ENCODE measurements at regions not wholly inside any gene's neighbourhood (a gene's known extent, or its start where the extent isn't known, plus 50 kb on each side); places are given as distances from the start of the nearest gene placed in this dataset.
A peak's percentile ranks its signal among the peaks of the same experiment; 100 is the strongest.
"Not testable (repeated sequence)": the region's sequence is repeated elsewhere in the genome, so short reads cannot be mapped to it uniquely, and the experiment has no call there.

DNA sequence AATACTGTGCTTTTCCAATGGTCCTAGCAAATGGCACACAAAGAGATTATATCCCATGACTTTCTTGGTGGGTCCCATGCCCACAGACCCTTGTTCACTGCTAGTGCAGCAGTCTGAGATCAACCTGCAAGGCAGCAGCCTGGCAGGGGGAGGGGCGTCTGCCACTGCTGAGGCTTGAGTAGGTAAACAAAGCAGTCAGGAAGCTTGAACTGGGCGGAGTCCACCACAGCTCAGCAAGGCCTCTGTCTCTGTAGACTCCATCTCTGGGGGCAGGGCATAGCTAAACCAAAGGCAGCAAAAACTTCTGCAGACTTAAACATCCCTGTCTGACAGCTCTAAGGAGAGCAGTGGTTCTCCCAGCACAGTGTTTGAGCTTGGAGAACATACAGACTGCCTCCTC, 82.9 kb downstream of the ZNF737 start:
- DNase-seq: peak; percentile 57

DNA sequence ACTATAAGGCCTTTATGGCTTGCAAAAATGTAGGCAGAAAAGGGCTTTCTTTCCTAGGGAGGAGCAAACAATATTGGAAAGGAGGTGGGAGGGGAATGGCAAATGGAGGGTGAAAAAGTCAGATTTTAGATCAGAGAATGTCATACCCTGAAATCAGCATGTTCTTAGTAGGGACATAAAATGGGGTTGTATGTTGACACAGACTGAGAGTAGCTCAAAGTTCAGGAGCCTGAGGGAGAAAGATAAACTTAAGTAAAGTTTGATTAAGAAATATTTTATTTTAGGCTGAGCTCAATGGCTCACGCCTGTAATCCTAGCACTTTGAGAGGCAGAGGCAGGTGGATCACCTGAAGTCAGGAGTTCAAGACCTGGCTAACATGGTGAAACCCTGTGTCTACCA, 83.8 kb downstream of the ZNF737 start:
- DNase-seq: no peak

DNA sequence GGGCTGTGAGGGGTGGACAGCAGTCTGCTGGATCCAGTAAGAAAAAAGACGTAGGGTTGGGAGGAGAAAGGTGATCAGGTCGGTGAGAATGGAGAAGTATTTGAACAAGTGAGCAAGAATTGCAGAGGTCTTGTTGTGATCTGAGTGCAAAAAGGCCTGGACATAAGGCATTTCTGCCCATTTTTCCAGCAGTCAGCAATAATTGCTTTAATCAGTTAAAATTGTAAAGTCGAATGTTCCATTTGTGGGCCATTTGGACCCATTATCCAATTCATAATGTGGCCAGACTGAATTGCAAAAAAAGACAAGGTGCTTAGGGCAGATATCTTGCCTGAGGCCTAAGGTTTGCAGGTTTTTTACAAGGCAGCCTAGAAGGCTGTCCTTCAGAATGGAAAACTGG, 86.1 kb downstream of the ZNF737 start:
- DNase-seq: no peak

DNA sequence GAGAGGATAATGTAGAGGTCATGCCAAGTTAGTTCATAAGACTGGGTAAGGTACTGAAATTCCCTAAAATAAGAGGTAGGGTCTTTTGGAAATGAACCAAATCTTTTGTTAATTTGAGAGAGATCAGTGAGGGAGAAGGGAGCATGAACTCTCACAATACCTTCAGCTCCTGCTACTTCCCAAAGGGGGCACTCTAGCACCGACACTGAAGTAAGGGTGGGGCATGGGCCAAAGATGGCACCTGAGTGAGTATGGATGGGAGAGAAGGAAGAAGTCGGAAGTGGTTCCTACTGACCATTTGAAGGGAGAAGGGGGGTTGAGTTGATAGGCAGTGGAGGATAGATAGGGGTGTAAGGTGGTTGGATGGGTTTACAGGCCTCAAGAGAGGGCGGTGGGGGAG, 86.6 kb downstream of the ZNF737 start:
- no peak for DNase-seq

DNA sequence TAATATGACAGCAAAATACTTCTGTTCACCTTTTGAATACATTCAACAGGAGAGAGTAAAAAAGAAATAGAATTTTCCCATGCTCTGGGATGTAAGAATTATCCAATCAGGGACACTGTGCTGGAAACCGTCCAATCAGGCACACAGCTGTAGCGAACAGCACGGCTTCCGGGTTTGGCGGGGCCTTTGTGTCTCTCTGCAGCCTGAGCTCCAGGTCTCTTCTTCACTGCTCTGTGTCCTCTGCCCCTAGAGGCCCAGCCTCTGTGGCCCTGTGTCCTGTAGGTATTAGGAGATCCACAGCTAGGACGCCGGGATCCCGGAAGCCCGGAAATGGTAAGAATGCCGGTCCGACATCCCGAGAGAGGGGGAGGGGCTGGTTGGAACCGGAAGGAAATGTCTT, 92.7 kb downstream of the ZNF737 start:
- no peak for DNase-seq

DNA sequence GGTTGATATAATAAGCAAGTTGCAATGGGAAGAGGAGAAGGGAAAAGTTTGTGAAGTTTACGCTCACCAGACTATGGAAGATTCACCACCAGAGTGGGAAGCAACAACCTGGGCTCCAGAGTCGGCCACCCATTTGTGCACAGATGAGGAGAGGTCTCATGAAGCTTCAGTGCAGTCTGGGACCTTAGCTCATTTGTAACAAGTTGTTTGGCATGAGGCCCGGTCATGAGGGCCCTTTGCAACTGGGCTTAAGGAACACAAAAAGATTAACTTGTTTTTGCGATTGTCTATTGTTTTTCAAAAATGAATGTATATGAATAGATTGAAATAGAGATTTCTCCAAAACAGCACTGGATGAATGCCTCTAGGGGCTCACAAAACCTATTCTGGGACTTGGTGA, 94.2 kb downstream of the ZNF737 start:
- DNase-seq: no peak

DNA sequence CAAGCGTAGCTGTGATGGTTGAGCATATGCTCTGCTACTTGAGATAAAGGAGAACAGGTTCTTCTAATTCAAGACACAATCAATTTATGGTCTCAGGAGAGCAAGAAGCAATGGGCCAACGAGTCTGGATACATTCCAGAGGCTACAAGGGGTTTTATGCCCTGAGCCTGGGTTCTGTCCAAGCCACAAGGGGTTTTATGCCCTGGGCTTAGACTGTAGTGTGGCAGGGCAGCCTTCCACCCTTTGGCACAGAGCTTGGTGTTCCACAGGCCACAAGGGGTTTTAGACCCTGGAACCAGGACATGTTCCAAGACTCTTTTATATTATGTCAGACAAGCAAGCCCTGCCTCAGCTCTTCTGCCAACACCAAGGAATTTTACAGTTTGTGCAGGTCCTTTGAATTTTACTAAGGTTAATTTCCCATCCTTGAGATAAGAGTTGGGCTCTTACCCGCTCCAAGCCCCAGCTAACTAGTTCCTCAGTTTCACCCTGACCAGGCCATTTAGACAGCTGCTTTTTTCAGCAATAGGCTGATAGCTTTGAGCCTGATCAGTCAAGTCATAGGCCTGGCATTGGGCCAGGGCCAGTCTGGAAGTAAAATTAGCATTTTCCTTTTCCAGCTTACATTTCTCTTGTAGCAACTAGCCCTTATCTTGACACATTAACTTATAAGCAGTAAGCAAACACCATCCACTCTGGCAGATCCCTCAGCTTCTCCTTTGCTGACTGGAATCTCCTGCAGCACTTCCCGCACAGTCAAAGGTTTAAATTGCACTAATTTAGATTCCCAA, 95.0 kb downstream of the ZNF737 start:
- no peak for DNase-seq

DNA sequence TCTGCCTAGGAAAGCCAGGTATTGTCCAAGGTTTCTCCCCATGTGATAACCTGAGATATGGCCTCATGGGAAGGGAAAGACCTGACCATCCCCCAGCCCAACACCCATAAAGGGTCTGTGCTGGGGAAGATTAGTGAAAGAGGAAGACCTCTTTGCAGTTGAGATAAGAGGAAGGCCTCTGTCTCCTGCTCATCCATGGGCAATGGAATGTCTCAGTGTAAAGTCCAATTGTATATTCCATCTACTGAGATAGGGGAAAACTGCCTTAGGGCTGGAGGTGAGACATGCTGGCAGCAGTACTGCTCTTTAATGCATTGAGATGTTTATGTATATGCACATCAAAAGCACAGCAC, 99.0 kb downstream of the ZNF737 start:
- not testable (repeated sequence) for DNase-seq

DNA sequence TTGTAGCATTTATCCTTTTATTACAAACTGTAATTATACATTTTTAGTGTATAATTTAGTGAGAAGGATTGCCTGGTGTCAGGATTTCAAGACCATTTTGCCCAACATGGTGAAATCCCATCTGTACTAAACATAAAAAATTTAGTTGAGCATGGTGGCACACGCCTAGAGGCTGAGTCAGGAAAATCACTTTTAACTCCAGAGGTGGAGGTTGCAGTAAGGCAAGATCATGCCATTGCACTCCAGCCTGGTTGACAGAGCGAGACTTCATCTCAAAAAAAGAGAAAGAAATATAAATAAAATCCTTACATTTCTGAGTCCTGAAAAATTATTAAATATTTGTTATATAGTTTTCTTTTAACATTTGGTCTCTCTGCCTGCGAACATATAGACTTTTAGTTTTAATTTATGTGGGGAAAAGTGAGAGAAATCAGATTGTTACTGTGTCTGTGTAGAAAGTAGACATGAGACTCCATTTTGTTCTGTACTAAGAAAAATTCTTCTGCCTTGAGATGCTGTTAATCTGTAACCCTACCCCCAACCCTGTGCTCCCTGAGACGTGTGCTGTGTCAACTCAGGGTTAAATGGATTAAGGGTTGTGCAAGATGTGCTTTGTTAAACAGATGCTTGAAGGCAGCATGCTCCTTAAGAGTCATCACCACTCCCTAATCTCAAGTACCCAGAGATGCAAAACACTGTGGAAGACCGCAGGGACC, 99.5 kb downstream of the ZNF737 start:
- DNase-seq: not testable (repeated sequence)

DNA sequence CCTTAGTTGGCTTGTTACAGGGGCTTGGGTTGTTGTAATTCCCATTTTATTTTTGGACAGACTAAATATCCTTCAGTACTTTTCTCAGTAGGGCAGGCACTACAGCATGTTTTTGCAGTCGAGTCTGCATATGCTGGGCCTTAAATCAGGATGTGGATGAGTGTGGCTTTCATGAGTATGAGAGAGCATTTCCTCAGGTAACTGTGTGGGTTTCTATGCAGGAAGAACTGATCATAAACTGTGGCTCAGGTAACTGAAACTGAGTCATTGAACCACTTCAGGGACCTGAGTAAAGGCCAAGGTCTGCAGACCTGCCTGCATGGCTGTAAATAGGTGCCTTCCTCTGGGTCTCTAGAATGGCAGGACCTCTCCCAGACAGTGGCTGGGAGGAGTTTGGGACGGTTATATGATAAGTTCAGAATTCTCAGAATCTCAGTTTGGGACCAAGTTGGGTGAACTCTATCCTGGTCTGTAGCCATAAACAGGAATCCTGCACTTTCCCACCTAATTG, 112.1 kb downstream of the ZNF737 start:
- DNase-seq: peak; percentile 11

DNA sequence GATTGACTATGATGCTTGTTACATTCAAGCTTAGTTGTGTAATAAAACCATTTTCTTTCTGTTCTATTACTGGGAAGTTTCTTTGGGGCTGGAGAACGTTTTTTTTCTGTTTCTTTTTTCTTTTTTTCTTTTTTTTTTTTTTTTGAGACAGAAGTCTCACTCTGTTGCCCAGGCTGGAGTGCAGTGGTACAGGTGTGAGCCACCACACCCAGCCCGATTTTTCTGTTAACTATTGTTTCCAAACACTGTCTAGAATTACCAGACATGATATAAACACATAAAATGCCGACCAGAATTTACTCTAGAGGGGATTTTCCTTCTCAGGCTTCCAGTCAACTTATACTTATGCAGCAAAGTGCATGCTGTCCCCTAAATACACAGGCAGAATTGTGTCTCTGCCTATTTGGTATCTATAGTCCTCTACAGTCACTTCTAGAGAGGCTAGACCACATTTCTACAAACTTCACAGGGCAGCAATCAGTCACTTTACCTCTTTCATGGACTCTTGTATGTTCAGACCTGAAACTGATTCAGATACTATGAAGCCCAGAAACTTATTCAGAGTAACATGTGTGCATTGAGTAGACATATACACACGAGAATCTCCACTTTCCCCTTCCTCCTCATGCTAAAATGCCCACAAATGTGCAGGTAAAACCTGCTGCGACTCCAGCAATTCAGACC, 121.2 kb downstream of the ZNF737 start:
- DNase-seq: no peak

DNA sequence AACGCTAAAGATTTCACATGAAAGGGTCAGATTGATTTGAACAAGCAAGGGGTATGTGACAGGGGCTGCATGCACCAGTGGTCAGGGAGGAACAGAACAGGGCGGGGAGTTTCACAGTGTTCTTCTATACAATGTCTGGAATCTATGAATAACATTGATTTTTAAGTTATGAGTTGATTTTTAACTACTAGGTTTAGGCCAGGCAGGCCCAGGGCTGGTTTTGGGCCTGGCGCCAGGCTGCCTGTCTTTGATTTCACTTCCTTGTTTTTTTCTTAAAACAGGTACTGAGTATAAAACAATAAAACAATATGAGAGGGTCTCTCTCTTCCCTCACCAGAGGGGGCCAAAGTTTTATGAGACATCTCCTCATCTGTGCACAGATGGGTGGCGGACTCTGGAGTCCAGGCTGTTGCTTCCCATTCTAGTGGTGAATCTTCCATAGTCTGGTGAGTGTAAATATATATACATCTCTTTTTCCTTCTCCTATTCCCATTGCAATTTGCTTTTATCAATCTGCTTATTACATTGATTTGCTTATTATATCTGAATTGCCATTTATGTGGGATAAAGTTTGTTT, 133.2 kb downstream of the ZNF737 start:
- not testable (repeated sequence) for DNase-seq

DNA sequence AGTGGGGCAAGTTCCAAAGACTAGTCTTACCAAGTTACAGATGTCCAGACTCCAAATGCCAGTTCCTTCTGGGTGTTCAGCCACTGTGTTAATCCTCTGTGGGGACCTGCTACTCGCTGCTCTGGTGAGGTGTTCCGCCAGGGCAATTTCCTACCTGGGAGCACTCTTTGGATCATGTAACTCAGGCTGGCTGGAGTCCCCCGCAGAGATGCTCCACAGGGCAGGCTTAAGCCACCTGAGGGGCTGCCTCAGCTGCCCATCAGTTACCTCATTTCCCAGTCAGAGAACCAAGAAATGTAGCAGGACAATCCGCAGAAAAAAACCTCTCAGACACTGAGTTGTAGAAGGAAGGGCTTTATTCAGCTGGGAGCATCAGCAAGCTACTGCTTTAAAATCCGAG, 133.8 kb downstream of the ZNF737 start:
- DNase-seq: no peak

DNA sequence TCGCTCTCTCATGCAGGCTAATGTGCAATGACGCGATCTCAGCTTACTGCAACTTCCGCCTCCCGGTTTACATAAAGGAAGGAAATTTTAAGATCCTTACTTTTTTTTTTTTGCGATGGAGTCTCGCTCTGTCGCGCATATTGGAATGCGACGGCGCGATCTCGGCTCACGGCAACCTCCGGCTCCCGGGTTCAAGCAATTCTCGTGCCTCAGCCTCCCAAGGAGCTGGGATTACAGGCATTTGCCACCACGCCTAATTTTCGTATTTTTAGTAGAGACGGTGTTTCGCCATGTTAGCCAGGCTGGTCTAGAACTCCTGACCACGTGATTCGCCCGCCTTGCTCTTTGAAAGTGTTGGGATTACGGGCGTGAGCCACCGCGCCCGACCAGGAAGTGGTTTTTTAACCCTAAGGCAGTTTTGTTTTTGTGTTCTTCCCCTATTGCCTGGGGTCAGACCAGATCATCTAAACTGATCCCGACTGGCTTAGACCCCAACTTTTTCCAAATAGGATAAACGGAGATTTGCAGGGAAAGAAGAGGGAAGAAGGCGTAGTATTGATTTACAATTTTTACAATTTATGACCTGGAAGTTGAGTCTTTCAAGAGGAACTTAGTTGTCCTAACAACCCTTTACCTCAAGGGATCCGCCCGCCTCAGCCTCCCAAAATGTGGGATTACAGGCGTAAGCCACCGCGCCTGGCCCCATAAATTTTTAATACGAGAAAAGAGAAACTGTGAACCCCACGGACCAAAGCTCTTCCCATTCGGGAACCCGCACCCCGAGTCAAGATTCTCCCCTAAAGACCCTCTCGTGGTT, 142.0 kb downstream of the ZNF737 start:
- DNase-seq: peak; percentile 49

DNA sequence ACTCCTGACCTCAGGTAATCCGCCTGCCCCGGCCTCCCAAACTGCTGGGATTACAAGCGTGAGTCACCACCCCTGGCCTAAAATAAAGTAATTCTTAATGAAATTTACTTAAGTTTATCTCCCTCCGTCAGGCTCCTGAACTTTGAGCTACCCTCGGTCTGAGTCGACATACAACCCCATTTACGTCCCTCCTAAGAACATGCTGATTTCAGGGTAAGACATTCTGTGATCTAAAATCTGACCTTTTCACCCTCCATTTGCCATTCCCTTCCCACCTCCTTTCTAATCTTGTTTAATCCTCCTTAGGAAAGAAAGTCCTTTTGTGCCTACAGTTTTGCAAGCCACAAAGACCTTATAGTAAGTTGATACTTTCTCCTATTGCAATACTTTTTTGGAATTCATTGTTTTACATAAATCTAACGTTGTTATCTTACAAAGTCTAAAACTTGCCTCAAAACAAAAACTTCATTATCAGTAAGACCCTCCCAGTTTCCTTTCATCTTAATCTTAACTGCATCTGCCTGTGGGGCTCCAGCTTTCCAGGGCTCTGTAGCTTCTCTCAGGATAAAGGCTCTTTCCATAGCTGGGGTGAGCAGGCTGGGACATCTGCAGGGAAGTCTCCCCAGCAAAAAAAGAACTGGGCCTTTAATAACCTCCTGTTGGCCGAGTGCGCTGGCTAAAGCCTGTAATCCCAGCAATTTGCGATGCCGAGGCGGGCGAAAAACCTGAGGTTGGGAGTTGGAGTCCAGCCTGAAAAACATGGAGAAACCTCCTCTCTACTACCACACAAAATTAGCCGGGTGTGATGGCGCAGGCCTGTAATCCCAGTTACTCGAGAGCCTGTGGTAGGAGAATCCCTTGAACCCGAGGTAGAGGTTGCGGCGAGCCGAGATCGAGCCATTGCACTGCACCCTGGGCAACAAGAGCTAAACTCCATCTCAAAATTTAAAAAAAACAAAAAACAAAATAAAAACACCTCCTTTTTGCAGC, 143.1 kb downstream of the ZNF737 start:
- DNase-seq: no peak

DNA sequence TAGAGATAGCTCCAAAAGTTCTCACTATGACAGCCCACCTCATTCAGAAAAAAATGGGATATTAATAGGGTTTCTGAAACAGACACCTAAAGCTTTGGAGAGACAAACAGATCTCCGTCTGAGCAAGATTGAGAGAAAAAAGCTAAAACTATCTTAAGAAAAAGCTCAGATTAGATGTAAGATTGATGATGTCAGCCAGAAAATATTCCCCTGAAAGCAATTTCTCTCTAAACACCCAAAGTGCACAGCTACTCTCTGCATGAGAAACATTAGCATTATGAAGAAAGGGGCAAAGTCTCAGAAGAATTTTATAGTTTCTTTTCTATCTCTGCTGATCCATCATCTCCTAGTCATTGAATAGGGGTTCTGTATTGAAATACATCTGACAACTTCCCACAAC, 148.9 kb downstream of the ZNF737 start:
- no peak for DNase-seq

DNA sequence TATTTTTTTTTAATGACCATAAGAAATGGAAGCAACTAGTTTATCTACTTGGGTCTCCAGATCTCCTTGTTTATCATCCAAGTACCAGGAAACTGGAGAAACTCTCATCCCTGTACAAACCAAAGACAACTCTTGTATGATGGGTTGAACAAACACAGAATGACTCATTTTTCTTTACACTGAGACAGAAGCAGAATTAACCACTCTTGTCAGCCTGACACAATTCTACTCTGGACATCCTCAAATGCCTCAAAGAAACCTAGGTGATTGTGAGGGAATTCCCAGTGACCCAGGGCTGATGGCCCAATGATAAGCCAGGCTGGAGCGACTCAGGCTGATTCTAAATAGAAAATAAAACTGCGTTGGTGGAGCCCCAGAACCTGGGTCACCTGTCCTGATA, 151.5 kb downstream of the ZNF737 start:
- no peak for DNase-seq

DNA sequence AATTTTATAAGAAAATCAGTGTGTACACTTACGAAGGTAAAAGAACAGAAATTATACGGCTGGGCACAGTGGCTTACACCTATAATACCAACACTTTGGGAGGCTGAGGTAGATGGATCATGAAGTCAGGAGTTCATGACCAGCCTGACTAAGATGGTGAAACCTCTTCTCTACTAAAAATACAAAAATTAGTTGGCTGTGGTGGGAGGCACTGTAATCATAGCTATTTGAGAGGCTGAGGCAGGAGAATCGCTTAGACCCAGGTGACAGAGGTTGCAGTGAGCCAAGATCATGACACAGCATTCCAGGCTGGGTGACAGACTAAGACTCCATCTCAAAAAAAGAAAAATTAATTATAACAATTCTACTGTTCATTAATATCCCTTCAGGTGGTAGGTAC, 151.9 kb downstream of the ZNF737 start:
- DNase-seq: no peak

DNA sequence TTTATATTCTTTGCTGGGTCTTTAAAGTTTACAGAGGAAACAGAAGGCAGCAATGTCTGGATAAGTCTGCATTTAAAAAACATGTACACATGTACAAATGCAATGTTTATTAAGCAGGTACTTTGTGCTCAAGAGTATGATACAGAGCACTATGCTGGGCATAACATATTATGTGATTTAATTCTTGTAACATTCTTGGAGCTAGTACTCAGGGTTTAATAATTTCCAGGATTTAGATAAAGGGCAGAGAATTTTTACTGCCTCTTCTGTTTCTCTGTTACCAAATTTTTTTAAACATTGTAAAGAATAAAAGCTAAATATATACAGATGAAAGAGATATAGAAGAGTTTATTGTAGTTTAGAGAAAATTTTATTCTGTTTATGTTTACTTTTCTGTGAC, 152.7 kb downstream of the ZNF737 start:
- no peak for DNase-seq

DNA sequence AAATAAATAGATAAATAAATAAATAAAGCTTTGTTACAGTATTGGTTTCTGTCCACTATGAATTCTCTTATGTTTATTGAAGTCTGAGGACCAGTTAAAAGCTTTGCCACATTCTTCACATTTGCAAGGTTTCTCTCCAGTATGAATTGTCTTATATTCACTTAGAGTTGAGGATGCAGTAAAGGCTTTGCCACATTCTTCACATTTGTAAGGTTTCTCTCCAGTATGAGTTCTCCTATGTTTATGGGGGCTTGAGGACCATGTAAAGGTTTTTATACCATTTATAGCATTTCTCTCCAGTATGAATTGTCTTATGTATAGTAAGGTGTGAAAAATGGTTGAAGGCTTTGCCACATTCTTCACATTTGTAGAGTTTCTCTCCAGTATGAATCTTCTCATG, 168.3 kb downstream of the ZNF737 start:
- DNase-seq: no peak

DNA sequence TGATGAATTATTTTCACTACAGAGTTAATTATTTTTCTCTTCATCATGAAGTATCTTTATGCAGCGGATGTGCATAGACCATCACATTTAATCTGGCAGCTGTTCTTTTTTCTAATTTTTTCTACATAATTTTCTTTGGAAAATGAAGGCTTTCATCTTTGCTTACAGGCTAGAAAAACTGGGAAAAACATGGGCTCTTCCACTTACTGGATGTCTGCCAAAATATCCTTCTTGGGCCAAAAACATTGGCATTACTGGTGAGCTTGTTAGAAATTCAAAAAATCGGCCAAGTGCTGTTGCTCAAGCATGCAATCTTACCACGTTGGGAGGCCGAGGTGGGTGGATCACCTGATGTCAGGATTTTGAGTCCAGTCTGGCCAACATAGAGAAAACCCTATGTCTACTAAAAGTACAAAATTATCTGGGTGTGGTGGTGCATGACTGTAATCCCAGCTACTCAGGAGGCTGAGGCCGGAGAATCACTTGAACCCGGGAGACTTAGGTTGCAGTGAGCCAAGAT, 176.8 kb downstream of the ZNF737 start:
- no peak for DNase-seq

Data from CD4-positive, alpha-beta T cell treated with Interleukin-6 for 4 hours (primary cell).